IgD-negative memory B cell (primary cell): ENCODE measurements at regions not wholly inside any gene's neighbourhood (a gene's known extent, or its start where the extent isn't known, plus 50 kb on each side); places are given as distances from the start of the nearest gene placed in this dataset.
A peak's percentile ranks its signal among the peaks of the same experiment; 100 is the strongest.
"Not testable (repeated sequence)": the region's sequence is repeated elsewhere in the genome, so short reads cannot be mapped to it uniquely, and the experiment has no call there.

ENCODE experiments used
- H3K27ac Mint-ChIP-seq, 3 donors: one replicate each; pipeline ENCODE4 v1.8.0; 2020 to 2022; ENCODE audit warnings: mild to moderate bottlenecking in 3 of 3, mixed read lengths in 3 of 3, moderate library complexity in 1 of 3
- H3K27me3 Mint-ChIP-seq: one replicate; pipeline ENCODE4 v1.8.0; 2021; ENCODE audit warnings: mixed read lengths
- H3K36me3 Mint-ChIP-seq: one replicate; pipeline ENCODE4 v1.8.0; 2020; ENCODE audit warnings: mild to moderate bottlenecking, mixed read lengths
- H3K4me1 Mint-ChIP-seq, 3 donors: one replicate each; pipeline ENCODE4 v1.8.0; 2020 to 2022; ENCODE audit warnings: mixed read lengths in 3 of 3, mild to moderate bottlenecking in 1 of 3
- H3K4me3 Mint-ChIP-seq, 4 donors: one replicate each; pipeline ENCODE4 v1.8.0; 2020 to 2022; ENCODE audit warnings: mild to moderate bottlenecking in 4 of 4, mixed read lengths in 4 of 4, moderate library complexity in 3 of 4
- H3K9me3 Mint-ChIP-seq, 3 donors: one replicate each; pipeline ENCODE4 v1.8.0; 2020 to 2021; ENCODE audit warnings: mixed read lengths in 3 of 3, mild to moderate bottlenecking in 1 of 3

DNA sequence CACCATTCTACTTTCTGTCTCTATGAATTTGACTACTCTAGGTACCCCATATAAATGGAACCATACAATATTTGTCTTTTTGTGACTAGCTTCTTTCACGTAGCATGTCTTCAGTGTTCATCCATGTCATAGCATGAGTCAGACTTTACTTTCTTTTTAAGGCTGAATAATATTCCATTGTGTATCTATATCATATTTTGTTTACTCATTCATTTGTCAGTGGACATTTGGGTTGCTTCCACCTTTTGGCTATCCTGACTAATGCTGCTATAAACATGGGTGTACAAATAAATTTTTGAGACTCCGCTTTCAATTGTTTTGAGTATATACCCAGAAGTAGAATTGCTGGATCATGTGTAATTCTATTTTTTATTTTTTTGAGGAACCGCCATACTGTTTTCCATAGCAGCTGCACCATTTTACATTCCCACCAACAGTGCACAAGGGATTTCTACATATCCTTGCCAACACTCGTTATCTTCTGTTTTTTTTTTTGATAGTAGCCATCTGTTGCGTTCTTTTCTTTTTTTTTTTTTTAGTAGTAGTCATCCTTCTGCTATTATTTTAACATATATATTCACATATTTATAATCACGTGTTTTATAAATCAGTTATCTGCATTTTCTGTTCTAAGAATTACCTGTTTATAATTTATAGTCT lies 158.0 kb upstream of the MED14 start:
- Mint-ChIP-seq H3K4me3 (peak overlapping the region in 1 of 4 donors; percentile 6), H3K36me3 (peaks cover 2% of the 10 kb centered on the region), H3K9me3 (peaks cover 2 to 9% (median 6%) of the 10 kb centered on the region in 3 donors), H3K27me3 (peaks cover 6% of the 10 kb centered on the region), H3K4me1 (no peaks in the 10 kb centered on the region), H3K27ac (no peak overlapping the region)

DNA sequence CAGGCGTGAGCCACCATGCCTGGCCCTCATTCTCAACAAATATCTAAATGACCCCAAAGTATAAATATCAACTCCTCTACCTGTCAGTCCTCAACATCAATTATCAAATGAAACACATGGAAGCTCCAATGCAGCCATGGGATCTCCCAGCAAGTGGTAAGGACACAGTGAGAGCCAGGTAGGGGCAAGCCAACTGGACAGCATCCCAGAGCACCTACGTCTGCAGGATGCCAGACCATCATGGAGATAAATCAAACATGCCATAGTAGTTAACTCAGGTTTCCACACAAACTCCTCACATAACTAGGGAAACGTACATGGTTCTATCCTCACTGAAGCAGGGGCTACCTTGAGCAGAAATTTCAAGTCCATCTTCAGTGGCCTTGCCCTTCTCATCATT lies 159.9 kb upstream of the MED14 start:
- Mint-ChIP-seq H3K36me3 (peaks cover 2% of the 10 kb centered on the region), H3K27me3 (peaks cover 10% of the 10 kb centered on the region), H3K27ac (no peak overlapping the region), H3K4me3 (no peak overlapping the region), H3K4me1 (no peaks in the 10 kb centered on the region), H3K9me3 (peaks cover 2 to 9% (median 6%) of the 10 kb centered on the region in 3 donors)

DNA sequence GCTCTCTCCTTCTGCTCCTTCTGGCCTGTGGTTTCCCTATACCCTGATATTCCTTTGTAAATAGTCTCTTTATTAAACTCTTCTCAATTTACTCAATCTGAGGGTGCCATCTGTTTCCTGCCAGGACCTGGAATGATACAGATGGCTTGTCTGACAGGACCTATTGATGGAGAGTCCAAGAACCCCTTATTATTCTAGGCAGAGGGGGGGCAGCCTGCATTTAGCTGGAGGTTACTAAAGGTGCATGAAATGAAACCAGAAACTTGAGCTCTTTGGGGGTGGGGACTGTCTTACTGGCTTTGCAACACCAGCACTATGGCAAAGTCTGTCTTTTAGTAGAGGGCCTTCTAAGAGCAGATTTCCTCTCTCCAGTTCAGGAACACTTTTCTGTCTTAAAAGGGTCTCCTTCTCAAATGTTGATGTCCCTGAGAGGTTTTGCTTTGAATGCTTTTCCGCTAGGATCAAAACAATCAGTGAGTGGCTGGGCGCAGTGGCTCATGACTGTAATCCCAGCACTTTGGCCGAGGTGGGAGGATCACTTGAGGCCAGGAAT lies 162.5 kb upstream of the MED14 start:
- peaks cover 10% of the 10 kb centered on the region for H3K27me3 Mint-ChIP-seq
- H3K4me1 Mint-ChIP-seq, result no peaks in the 10 kb centered on the region
- H3K9me3 Mint-ChIP-seq, result peaks cover 0 to 5% (median 0%) of the 10 kb centered on the region in 3 donors
- H3K4me3 Mint-ChIP-seq, result no peak overlapping the region
- no peak overlapping the region for H3K27ac Mint-ChIP-seq
- peaks cover 2% of the 10 kb centered on the region for H3K36me3 Mint-ChIP-seq

DNA sequence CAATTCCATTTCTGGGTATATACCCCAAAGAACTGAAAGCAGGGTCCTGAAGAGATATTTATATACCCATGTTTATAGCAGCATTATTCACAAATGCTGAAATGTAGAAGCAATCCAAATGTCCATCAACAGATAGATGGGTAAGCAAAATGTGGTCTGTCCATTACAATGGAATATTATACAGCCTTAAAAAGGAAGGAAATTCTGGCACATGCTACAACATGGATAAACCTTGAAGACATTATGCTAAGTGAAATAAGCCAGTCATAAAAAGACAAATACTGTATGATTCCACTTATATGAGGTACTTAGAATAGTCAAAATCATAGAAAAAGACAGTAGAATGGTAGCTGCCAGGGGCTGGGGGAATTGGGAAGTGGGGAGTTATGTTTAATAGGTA lies 169.4 kb upstream of the MED14 start:
- not testable (repeated sequence) for H3K27me3 Mint-ChIP-seq, H3K4me1 Mint-ChIP-seq, H3K4me3 Mint-ChIP-seq, H3K27ac Mint-ChIP-seq, H3K9me3 Mint-ChIP-seq, H3K36me3 Mint-ChIP-seq

DNA sequence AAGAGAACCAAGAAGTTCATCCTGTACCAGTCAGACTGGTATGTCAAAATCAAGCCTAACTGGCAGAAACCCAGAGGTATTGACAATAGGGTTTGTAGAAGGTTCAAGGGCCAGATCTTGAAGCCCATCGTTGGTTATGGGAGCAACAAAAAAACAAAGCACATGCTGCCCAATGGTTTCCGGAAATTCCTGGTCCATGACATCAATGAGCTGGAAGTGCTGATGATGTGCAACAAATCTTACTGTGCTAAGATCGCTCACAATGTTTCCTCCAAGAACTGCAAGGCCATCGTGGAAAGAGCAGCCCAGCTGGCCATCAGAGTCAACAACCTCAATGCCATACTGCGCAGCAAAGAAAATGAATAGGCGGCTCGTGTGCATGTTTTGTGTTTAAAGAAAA lies 172.7 kb upstream of the MED14 start:
- H3K4me3 Mint-ChIP-seq, result no peak overlapping the region
- no peaks in the 10 kb centered on the region for H3K36me3 Mint-ChIP-seq
- H3K9me3 Mint-ChIP-seq, result no peaks in the 10 kb centered on the region

DNA sequence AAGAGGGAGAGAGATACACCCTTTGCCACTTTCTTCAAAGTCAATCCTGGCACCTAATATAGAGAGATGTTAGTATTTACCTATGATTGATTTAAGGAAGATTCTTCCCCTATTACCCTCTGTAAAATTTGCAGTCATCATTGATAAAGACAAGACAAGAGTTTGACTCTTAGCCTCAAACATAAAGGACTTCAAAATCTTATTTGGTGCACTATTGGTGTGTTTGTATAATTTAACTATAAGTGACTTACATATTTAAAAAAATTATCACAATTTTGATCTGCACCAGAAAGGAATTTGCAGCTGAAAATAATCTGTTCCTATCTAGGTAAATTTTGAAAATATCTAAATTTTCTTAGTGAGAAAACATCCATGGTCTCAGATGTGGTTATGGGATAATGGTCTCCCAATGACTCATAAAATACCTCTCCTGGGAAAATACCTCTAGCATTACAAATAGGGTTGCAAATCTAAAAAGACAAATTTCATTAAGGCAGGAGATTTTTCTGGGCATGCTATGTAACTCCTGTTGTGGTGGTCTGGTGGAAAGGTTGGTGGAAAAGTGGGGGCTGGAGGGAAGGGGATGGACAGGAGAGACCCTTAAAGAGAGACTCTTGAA lies 173.6 kb upstream of the MED14 start:
- no peaks in the 10 kb centered on the region for H3K9me3 Mint-ChIP-seq
- no peak overlapping the region for H3K4me3 Mint-ChIP-seq
- peaks cover 2% of the 10 kb centered on the region for H3K27me3 Mint-ChIP-seq
- H3K4me1 Mint-ChIP-seq, result no peaks in the 10 kb centered on the region
- H3K27ac Mint-ChIP-seq, result no peak overlapping the region
- no peaks in the 10 kb centered on the region for H3K36me3 Mint-ChIP-seq

More for the DNA sequence above, 172.7 kb upstream of the MED14 start:
- peaks cover 2% of the 10 kb centered on the region for H3K27me3 Mint-ChIP-seq
- H3K4me1 Mint-ChIP-seq, result no peaks in the 10 kb centered on the region
- H3K27ac Mint-ChIP-seq, result no peak overlapping the region

DNA sequence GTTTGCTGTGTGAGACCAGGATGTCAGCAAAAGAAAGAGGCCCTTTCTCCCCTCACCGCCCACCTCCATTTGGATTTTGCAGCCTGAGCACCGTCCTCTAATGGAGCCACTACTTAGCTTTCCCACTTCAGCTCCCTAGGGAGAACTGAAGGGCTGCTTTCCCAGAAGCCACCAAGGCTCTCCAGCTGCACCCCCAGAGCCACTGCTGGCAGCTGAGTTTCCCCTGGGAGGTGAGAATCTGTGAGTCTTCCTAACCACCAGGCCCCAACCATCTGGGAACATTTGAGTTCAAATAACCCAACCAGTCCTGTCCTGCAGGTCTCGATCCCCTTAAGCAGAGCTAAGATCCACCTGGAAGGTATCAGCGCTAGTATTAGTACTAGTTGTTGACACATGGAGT lies 173.1 kb upstream of the USP9X start:
- no peak overlapping the region for H3K4me3 Mint-ChIP-seq
- no peaks in the 10 kb centered on the region for H3K36me3 Mint-ChIP-seq
- H3K4me1 Mint-ChIP-seq, result no peaks in the 10 kb centered on the region
- H3K27me3 Mint-ChIP-seq, result no peaks in the 10 kb centered on the region
- H3K9me3 Mint-ChIP-seq, result peaks cover 0 to 2% (median 0%) of the 10 kb centered on the region in 3 donors
- no peak overlapping the region for H3K27ac Mint-ChIP-seq

DNA sequence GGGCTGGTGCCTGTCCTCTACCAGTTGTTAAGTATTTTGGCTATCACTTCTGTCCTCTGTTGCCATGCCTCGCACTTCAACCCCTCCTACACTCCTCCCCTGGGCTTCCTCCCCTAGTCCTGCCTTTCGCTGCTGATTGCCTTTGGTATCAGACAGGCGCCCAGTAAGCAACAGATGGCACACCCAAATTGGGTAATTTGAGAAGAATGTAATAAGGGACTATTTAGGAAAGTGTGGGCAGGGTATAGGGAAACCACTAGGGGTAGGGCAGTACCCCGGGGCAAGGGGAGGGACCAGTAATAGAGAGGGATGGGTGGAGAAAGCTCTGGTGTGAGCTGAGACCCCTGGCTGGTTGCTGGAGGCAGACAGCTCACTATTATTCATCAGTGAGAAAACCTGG lies 172.7 kb upstream of the USP9X start:
- H3K36me3 Mint-ChIP-seq, result no peaks in the 10 kb centered on the region
- no peaks in the 10 kb centered on the region for H3K4me1 Mint-ChIP-seq
- no peak overlapping the region for H3K4me3 Mint-ChIP-seq
- H3K27me3 Mint-ChIP-seq, result no peaks in the 10 kb centered on the region
- H3K9me3 Mint-ChIP-seq, result peaks cover 0 to 2% (median 0%) of the 10 kb centered on the region in 3 donors
- no peak overlapping the region for H3K27ac Mint-ChIP-seq

DNA sequence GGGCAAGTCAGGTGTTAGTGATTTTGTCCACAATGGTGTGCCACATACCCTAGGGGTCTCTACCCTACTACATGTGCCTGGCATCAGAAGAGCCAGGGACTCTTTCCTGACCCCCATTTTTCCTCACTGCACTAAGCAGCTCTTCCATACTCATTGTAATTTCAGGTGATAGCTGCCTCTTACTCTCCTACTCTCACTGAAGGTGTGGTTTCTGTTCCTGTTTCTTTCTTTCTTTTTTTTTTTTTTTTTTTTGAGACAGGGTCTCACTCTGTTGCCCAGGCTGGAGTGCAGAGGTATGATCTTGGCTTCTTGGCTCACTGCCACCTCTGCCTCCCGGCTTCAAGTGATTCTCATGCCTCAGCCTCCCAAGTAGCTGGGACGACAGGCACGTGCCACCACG lies 164.9 kb upstream of the USP9X start:
- Mint-ChIP-seq H3K4me1 (peaks cover 0 to 1% (median 1%) of the 10 kb centered on the region in 3 donors), H3K4me3 (no peak overlapping the region), H3K27me3 (peaks cover 4% of the 10 kb centered on the region), H3K36me3 (no peaks in the 10 kb centered on the region), H3K9me3 (peaks cover 2 to 18% (median 7%) of the 10 kb centered on the region in 3 donors), H3K27ac (no peak overlapping the region)

DNA sequence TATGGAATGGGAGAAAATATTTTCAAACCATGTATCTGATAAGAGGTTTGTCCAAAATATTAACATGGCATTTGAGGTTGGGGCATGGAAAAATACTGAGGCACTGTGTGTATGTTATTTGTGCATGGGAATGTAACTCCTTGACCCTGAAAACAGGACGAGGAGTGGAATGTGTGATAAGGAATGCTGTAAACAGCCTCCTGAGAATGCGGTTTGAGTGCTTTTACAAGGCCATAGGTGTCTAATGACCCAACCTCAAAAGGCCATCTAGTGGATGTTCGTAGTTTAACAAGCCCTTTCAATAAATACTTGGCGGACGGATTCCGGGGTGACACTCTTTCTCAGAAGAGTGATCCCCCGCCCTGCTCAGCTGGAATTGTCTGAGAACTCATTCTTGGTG lies 162.9 kb upstream of the USP9X start:
- no peak overlapping the region for H3K4me3 Mint-ChIP-seq
- peaks cover 2 to 20% (median 9%) of the 10 kb centered on the region in 3 donors for H3K9me3 Mint-ChIP-seq
- no peak overlapping the region for H3K27ac Mint-ChIP-seq
- no peaks in the 10 kb centered on the region for H3K36me3 Mint-ChIP-seq
- H3K27me3 Mint-ChIP-seq, result peaks cover 4% of the 10 kb centered on the region
- H3K4me1 Mint-ChIP-seq, result peaks cover 0 to 1% (median 1%) of the 10 kb centered on the region in 3 donors

DNA sequence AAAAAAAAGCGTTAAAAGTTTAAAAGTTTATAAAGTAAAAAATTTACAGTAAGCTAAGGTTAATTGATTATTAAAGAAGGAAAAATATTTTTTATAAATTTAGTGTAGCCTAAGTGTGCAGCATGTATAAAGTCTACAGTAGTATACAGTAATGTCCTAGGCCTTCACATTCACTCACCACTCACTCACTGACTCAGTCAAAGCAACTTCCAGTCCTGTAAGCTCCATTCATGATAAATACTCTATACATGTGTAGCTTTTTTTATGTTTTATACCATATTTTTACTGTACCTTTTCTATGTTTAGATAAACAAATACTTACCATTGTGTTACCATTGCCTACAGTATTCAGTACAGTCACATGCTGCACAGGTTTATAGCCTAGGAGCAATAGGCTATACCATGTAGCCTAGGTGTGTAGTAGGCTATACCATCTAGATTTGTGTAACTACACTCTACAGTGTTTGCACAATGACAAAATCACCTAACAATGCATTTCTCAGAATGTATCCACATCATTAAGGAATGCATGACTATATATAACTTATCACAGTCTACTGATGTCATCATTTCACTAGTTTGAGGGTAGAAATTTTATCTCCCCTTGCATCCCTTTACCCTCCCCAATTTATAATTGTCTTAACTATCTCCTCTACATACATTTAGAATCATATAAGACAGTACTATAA lies 158.4 kb upstream of the USP9X start:
- not testable (repeated sequence) for H3K36me3 Mint-ChIP-seq, H3K4me3 Mint-ChIP-seq, H3K27me3 Mint-ChIP-seq, H3K4me1 Mint-ChIP-seq, H3K27ac Mint-ChIP-seq
- peaks cover 5 to 24% (median 23%) of the 10 kb centered on the region in 3 donors for H3K9me3 Mint-ChIP-seq

DNA sequence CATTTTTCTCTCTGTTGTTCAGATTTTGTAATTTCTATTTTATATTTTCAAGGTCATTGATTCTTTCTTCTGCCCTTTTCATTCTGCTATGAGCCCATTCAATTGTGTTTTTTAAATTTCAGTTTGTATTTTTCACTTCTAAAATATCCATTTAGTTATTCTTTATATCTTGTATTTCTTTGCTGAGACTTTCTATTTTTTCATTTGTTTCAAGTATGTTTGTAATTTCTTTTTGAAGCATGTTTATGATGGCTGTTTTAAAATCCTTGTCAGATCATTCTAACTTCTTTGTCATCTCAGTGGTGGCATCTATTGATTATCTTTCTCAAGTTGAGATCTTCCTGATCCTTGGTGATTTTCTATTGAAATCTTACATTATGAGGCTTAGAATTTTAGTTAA lies 157.2 kb upstream of the USP9X start:
- Mint-ChIP-seq H3K36me3 (peaks cover 4% of the 10 kb centered on the region), H3K9me3 (peaks cover 2 to 22% (median 21%) of the 10 kb centered on the region in 3 donors), H3K4me1 (peaks cover 2 to 3% (median 2%) of the 10 kb centered on the region in 3 donors), H3K27me3 (peaks cover 6% of the 10 kb centered on the region), H3K4me3 (no peak overlapping the region), H3K27ac (no peak overlapping the region)

DNA sequence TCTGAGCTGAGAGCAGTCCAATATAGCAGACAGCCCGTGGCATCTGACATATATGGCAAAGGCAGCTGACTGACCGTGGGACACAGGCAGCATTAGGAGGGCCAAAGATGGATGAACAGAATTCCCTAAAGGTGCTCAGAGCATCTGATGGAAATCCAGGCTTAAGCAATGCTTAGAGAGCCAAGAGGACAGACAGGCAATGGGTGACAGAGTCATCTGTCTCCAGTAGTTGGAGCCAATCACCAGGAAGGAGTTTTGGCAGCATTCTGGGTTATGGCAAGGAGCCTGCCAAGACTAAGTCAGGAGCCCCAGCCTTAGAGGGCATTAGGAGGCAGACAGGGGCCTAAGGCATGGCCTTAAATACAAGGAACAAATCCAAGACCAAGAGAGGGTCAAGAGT lies 153.3 kb upstream of the USP9X start:
- H3K4me3 Mint-ChIP-seq, result no peak overlapping the region
- peaks cover 4% of the 10 kb centered on the region for H3K36me3 Mint-ChIP-seq

DNA sequence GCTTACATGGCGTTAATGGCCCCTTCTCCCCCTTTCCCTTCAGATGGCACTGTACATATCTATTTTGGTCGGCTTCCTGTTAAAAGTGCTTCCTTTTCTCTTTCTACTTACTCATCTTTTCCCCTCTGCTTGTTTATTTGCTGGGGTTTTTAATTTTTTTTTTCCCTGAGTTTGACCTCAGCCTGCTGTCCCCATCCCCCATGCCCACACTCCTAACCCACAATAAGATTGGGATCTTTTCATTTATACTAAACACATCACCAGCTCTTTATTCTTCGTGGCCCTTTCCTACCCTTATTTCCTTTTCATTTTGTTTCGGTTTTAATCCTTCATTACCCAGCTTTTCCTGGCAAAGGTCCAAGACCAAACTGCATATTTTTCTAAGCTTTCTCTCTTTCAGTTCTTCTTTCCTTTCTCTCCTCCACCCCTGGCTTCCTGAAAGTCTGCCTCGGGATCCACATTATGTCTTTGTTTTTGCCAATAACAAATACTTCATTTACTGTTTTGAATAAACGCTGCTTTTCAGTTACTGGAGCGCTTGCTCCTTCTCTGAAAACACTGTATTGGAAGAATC lies 152.0 kb upstream of the USP9X start:
- peaks cover 2% of the 10 kb centered on the region for H3K36me3 Mint-ChIP-seq

More for the DNA sequence above, 153.3 kb upstream of the USP9X start:
- Mint-ChIP-seq H3K4me1 (peaks cover 11 to 12% (median 11%) of the 10 kb centered on the region in 3 donors), H3K27me3 (peaks cover 2% of the 10 kb centered on the region), H3K9me3 (peaks cover 2 to 21% (median 13%) of the 10 kb centered on the region in 3 donors), H3K27ac (no peak overlapping the region)

More for the DNA sequence above, 152.0 kb upstream of the USP9X start:
- H3K27me3 Mint-ChIP-seq, result peaks cover 1% of the 10 kb centered on the region
- H3K9me3 Mint-ChIP-seq, result peaks cover 1 to 10% (median 3%) of the 10 kb centered on the region in 3 donors
- H3K4me3 Mint-ChIP-seq, result peak overlapping the region; percentile 23 to 94 (median 48)
- H3K4me1 Mint-ChIP-seq, result peaks cover 11 to 12% (median 11%) of the 10 kb centered on the region in 3 donors
- peak overlapping the region in 1 of 3 donors; percentile 71 for H3K27ac Mint-ChIP-seq
